ENCODE measurements at regions not wholly inside any gene's neighbourhood (a gene's known extent, or its start where the extent isn't known, plus 50 kb on each side); places are given as distances from the start of the nearest gene placed in this dataset.

DNA sequence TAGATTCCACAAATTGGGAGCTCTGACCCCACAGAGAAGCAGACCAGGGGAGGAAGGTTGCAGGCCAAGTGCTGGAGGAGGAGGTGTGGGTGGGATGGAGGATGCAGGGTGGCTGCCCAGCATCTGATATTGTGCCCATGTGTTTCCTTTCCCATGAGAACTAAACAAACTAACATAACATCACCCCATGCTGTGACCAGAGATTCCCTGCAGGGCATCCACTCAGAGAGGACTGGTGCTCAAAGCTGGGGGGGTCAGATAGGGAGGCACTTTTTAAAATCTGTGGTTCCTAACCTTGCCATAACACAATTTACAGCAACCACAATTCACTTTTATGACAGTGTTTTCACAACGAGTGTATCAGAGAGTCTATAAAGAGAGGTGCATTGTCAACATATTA lies 1277.6 kb downstream of the AACS start:
- no peak for DNase-seq

DNA sequence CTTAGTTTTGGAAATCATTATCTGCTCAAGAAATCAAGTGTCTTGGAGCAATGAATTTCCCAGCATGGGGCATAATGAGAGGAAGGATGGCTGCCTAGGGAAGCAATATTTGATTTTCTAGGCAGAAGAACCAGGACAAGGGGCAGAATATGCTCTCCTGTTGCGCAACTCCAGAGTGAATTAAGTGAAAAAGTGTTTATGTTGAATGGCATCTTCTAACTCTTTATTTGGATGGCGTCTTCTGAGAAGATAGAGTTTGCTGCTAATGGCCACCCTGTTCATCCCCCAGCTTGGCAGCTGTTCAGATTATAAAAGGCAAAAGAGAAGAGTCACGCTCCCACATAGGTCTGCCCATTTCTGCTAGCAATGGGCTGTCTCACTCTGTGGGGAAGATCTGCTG lies 1278.1 kb downstream of the AACS start:
- DNase-seq, result no peak

- no peak for DNase-seq
Measured at GRCh38 chr12:126346087-126346486, 1280.9 kb downstream of the AACS start.

DNA sequence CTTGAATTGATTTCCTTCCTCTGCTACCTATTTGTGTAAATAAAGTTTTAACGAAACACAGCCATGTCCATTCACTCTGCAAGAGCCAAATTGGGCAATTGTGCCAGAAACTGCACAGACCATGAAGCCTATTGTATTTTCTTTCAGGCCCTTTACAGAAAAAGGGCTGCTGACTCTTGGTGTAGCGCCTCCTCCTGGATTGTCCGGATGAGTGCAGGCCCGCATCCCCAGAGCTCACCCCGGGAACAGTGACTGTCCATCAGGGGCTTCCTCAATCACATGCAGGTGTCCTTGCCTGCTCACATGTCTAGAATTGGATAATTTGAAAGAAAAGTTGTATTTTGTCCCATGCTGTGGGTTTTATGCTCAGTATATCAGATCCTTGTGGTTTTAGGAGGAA lies 1282.2 kb downstream of the AACS start:
- no peak for DNase-seq

GRCh38 chr12:126349383-126349782 lies 1284.1 kb downstream of the AACS start:
- no peak for DNase-seq

DNA sequence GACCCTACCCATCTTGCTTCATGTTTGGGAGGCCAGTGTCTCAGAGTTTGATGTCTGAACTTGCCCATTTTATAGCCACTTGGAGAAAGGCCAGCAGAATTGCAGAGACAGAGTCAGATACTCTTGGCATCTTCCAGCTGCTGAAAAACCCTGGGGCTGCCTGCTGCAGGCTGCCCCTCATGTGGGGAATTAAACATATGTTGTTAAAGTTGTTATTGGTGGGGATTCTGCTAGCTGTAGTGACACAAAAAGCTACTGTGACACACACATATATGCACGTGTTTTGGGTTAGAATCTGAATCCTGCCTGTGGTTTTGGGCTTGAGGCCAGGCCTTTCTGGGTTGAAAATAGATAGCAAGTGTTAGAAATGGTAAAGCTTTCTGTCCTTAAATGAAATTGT lies 1288.4 kb downstream of the AACS start:
- DNase-seq, result no peak

GRCh38 chr12:126354633-126355032 lies 1289.4 kb downstream of the AACS start:
- no peak for DNase-seq

- DNase-seq, result no peak
Measured at GRCh38 chr12:126355346-126355745, 1290.1 kb downstream of the AACS start.

DNA sequence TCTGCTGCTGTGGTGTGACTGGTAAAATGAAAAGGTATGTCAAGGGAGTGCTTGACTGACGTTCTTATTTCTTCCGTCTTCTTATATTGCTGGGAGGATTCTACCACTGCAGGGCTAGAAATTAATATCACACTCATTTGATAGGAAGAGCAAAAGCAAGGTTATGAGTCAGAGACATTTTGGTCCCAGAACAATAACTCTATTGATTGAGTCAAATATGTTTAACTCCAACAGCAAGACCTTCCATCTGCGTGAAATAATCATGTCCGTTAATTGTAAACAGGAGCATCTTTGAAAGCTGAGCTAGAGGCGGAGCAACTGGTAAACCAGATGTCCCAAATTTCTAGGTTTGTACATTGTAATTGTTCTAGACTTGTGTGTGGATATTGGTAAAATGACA lies 1293.6 kb downstream of the AACS start:
- DNase-seq, result no peak

DNA sequence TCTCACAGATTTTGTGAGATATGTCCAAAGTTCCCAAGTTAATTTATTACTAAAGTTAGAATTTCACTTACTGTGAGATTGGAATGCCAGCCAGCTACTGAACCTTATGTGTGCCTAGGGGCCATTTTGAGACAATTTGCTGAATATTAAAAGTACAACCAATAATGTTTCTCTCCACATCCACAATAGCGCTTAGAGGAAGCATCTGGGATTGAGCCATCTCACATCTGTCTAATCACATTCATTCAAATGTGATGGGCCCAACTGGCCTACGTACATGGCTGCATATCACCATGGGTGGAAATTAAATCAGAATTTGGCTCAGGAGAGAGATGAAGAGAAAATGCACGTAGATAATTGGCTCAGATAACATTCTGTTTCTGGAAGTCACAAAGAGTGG lies 1294.0 kb downstream of the AACS start:
- no peak for DNase-seq

GRCh38 chr12:126361804-126362203 lies 1296.6 kb downstream of the AACS start:
- no peak for DNase-seq

DNA sequence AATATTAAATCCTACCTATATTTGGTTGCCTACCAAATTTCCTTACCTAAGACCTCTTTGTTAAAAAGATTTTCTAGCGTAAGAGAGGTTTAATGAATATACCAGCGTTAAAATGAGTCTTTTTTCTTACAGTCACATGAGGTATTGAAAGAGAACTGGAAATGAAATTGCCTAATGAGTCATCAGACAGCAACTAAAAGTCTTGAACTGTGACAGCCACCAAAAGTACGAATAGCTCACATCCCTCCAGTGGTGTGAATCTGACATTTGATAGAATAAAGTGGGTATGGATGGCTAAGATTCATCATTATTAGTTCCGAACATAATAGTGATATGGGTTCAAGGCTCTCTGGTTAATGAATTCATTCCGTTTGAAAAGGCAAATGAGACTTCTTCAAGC lies 1297.3 kb downstream of the AACS start:
- no peak for DNase-seq

DNA sequence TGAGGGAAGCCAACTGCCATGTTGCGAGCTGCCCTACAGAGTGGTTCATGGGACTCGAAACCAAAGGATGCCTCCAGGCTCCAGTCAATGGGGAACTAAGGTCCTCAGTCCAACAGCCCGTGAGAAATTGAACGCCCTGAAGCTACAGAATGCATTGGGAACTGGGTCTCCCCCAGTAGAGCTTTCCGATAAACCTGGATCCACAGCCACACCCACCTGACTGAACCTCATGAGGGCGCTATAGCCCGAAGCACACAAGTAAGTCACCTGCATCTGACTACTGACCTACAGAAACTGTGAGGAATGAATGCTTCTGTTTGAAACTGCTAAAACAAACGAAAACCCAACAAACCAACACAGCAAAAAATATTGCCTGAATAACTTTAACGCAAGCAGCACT lies 1297.7 kb downstream of the AACS start:
- no peak for DNase-seq

GRCh38 chr12:126369487-126370463 lies 1304.5 kb downstream of the AACS start:
- DNase-seq, result no peak

- no peak for DNase-seq
Measured at GRCh38 chr12:126383506-126383905, 1318.3 kb downstream of the AACS start.

DNA sequence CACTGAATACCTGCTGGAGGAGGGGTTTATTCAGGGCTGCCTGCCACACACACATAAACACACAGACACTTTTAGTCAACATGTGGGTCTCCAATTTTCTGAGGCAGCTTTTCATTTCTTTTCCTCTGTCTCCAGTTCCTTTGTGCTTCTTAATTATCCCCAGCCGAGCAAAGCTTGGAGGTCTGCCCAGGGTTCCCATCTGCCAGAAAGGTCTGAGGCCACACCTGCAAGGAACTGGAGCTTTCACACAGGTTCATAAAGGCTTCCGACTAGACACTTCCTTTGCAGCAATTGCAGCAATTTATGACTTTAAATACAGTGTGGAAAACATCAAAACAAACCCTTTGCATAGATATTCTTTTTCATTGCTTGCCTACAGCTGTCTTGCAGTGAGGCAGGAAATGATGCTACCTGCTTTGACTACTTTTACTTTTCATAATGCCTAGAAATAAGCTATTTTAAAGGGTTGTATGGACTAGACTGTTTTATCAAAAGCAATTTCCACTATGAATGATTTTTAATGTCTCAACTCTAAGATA lies 1318.9 kb downstream of the AACS start:
- no peak for DNase-seq

- no peak for DNase-seq
Measured at GRCh38 chr12:126385785-126386184, 1320.5 kb downstream of the AACS start.

DNA sequence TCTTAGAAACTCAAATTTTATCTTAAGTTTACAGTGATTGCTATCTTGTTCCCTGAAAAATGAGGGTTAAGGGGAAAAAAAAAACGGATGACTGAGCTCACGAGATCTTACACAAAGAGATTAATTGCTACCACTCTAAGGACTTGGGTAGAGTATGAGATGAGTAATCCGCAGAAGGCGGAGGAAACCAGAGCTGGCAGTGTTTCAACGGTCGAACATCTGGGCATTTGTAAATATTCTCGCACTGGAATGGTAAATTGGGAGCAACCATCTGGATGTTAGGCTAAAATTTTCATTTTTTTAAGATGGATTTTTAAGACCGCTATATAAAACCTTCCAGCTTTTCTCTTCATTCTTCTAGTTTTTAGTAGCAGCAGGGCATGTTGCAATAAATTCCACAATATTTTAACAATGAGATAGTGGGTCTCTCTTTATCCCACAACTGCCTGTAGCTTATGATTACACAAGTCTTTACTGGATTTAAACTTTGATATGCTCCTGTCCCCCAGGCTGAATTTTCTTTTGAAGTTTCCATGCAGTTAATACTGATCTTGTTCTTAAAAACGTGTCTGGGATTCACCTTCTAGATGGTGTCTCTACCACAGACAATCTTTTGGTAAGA lies 1324.1 kb downstream of the AACS start:
- DNase-seq, result no peak

- no peak for DNase-seq
Measured at GRCh38 chr12:126389961-126390360, 1324.7 kb downstream of the AACS start.

DNA sequence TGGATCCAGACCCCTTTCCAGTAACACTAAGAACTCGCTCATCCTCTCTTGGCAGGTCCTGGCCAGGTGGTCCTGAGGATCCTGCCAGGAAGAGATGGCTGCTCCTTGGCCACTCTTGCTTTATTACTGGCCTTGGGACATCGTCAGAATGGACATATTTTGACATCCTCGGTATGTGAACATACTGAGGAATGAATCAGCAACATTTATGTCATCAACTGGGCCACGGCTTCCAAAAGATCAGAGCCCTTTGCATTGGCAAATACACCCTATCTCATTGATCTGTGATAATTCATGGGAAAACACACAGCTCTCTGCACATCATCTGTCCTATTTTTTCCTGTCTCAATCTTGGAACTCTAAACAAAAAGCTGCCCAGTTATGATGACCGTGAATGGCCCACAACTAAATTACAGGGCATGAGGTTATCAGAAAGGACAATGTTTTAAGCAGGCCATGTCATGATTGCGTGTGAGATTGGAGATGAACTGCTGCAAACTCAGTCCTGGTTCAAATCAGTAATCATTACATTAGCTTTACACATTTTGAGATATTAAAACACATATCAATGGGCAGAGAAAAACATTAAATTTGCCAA lies 1325.8 kb downstream of the AACS start:
- no peak for DNase-seq

DNA sequence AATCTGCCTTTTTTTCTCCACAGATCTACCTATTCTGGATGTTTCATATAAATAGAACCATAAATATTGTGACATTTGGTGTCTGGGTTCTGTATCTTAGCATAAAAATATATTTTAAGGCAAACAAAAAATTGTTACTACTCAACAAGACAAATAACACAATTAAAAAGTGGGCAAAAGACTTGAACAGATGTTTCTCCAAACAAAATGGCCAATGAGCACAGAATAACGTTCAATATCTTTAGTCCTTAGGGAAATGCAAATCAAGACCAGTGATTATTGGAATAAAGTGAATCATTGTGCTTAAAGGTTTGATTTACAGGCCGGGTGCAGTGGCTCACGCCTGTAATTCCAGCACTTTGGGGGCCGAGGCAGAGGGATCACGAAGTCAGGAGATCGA lies 1331.3 kb downstream of the AACS start:
- no peak for DNase-seq

DNA sequence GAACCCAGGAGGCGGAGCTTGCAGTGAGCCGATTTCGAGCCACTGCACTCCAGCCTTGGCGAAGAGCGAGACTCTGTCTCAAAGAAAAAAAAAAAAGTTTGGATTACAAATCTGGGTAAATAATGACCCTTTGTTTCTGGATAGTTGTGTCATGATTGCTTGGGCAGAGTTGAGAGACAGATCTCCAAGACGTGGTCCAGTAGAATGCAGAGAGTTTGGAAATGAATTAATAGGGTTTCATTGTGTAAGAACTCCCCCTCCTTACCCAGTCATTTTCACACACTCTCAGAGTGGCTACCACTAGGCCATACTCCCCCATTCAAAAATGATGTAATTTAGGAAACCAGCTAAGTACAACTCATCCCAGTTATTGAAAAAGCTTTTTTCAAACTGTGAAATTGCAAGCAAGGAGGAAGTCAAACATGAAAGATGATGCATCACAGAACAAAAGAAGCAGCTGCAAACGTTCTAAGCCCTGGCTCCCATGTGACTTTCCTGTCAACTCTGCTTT lies 1331.9 kb downstream of the AACS start:
- DNase-seq, result no peak

- no peak for DNase-seq
Measured at GRCh38 chr12:126397660-126398059, 1332.4 kb downstream of the AACS start.

- no peak for DNase-seq
Measured at GRCh38 chr12:126400831-126401230, 1335.6 kb downstream of the AACS start.
